ENCODE measurements at regions not wholly inside any gene's neighbourhood (a gene's known extent, or its start where the extent isn't known, plus 50 kb on each side); places are given as distances from the start of the nearest gene placed in this dataset.

DNA sequence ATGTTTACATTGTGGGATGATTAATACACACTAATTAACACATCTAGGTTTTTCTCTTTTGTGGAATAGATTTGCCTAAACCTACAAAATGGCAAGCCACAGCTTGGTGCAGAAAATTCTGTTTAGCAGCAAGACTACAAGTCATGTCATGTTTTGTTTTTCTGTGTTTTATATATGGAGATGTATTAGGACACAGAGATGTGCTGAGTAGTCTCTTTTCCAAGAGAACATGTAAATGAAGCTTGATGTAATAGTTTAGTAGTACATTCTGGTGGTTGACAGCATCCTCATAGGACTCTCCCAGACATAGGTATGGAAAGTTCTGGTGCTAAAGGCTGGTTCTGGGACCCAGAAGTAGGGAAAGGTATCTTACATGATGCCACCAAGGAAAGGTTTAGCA is 1345.4 kb downstream of the CDH11 start:
- TF ChIP-seq, protein P1, sequence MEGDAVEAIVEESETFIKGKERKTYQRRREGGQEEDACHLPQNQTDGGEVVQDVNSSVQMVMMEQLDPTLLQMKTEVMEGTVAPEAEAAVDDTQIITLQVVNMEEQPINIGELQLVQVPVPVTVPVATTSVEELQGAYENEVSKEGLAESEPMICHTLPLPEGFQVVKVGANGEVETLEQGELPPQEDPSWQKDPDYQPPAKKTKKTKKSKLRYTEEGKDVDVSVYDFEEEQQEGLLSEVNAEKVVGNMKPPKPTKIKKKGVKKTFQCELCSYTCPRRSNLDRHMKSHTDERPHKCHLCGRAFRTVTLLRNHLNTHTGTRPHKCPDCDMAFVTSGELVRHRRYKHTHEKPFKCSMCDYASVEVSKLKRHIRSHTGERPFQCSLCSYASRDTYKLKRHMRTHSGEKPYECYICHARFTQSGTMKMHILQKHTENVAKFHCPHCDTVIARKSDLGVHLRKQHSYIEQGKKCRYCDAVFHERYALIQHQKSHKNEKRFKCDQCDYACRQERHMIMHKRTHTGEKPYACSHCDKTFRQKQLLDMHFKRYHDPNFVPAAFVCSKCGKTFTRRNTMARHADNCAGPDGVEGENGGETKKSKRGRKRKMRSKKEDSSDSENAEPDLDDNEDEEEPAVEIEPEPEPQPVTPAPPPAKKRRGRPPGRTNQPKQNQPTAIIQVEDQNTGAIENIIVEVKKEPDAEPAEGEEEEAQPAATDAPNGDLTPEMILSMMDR (IDR thresholded peaks at IDR 0.05; ENCODE audit: low read depth, low read length, poor library complexity, severe bottlenecking): no peak
- no peak for TF ChIP-seq EZH2phosphoT487 (IDR thresholded peaks at IDR 0.05; ENCODE audit: borderline replicate concordance, low read length)

All from DOHH2 (cell line).